ENCODE measurements at regions not wholly inside any gene's neighbourhood (a gene's known extent, or its start where the extent isn't known, plus 50 kb on each side); places are given as distances from the start of the nearest gene placed in this dataset.

DNA sequence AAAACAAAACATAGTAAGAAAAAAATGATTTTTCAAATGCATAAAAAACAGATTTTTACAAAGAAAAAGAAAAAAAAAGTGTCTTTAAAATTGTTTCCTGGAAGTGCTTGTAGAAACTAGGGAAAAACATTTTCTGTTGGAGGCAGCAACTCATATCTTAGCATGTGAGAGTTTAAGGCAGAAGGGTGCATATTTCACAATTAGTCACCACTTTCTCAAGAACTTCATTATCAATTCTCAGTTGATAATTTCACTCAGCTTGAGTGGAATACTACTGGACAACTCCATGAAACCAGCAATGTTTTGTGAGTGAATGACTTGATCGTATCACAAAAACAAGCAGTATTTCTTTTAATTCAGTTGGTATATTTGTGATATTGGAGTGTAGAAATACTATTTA is 508.3 kb upstream of the DAB2 start:
- Histone ChIP-seq H3K4me3 (replicated peaks in 1 of 4; ENCODE audit: control extremely low read depth in 1 of 4, insufficient read depth in 1 of 4, low read depth in 3 of 4, low read length in 4 of 4) (no peak overlapping the region), H3K4me2 (ENCODE audit: extremely low read depth, insufficient read depth, low read length) (no peak overlapping the region), H3K9me3 (ENCODE audit: control insufficient read depth, insufficient read depth, low read depth, low read length) (no peaks in the 10 kb centered on the region), H3K27me3 (ENCODE audit: control insufficient read depth, insufficient read depth, low read length) (no peaks in the 10 kb centered on the region), H3K36me3 (ENCODE audit: control insufficient read depth, insufficient read depth, low read length) (no peaks in the 10 kb centered on the region), H3K9ac (ENCODE audit: insufficient read depth, low read length) (no peak overlapping the region), H2AFZ (ENCODE audit: low read length) (no peak overlapping the region), H3K4me1 (ENCODE audit: control insufficient read depth, extremely low read depth, insufficient read depth, low read length) (no peaks in the 10 kb centered on the region), H3K79me2 (ENCODE audit: control insufficient read depth, insufficient read depth, low read length) (no peaks in the 10 kb centered on the region), H3K27ac (ENCODE audit: insufficient read depth, low read length) (no peak overlapping the region), H4K20me1 (ENCODE audit: control insufficient read depth, extremely low read depth, insufficient read depth, low read length) (no peaks in the 10 kb centered on the region)
- no peak for DNase-seq (ENCODE audit: low read depth in 2 of 2)
- TF ChIP-seq EZH2 (IDR thresholded peaks at IDR 0.05; ENCODE audit: low read length, missing control alignments): no peak
- TF ChIP-seq, protein P1, sequence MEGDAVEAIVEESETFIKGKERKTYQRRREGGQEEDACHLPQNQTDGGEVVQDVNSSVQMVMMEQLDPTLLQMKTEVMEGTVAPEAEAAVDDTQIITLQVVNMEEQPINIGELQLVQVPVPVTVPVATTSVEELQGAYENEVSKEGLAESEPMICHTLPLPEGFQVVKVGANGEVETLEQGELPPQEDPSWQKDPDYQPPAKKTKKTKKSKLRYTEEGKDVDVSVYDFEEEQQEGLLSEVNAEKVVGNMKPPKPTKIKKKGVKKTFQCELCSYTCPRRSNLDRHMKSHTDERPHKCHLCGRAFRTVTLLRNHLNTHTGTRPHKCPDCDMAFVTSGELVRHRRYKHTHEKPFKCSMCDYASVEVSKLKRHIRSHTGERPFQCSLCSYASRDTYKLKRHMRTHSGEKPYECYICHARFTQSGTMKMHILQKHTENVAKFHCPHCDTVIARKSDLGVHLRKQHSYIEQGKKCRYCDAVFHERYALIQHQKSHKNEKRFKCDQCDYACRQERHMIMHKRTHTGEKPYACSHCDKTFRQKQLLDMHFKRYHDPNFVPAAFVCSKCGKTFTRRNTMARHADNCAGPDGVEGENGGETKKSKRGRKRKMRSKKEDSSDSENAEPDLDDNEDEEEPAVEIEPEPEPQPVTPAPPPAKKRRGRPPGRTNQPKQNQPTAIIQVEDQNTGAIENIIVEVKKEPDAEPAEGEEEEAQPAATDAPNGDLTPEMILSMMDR (conservative IDR thresholded peaks at IDR 0.05 in 1 of 2, IDR thresholded peaks at IDR 0.05 in 1 of 2; ENCODE audit: low read depth in 1 of 2, low read length in 2 of 2): no peak

DNA sequence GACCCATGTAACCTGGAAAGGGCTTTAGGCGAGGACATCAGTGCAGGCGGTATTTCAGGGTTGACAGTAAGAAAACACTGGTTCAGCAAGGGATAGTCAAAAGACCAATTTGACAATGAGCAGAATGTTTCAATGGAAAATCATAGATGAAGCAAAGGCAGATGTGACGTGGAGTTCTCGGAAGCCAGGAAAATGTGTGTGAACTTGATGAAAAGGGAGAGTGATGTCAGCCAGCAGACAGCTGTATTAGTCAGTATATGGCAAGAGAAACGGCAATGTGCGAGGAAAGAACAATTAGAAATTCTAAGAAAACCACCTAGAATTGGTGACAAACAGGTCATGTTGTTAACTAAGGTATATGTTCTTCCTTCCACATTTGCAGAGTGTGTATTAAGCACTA is 503.9 kb upstream of the DAB2 start:
- Histone ChIP-seq H4K20me1 (ENCODE audit: control insufficient read depth, extremely low read depth, insufficient read depth, low read length) (no peaks in the 10 kb centered on the region), H3K27me3 (ENCODE audit: control insufficient read depth, insufficient read depth, low read length) (no peaks in the 10 kb centered on the region), H3K9me3 (ENCODE audit: control insufficient read depth, insufficient read depth, low read depth, low read length) (no peaks in the 10 kb centered on the region), H3K9ac (ENCODE audit: insufficient read depth, low read length) (no peak overlapping the region), H3K27ac (ENCODE audit: insufficient read depth, low read length) (no peak overlapping the region), H3K4me1 (ENCODE audit: control insufficient read depth, extremely low read depth, insufficient read depth, low read length) (no peaks in the 10 kb centered on the region), H3K36me3 (ENCODE audit: control insufficient read depth, insufficient read depth, low read length) (no peaks in the 10 kb centered on the region), H3K79me2 (ENCODE audit: control insufficient read depth, insufficient read depth, low read length) (no peaks in the 10 kb centered on the region), H3K4me2 (ENCODE audit: extremely low read depth, insufficient read depth, low read length) (no peak overlapping the region), H3K4me3 (replicated peaks in 1 of 4; ENCODE audit: control extremely low read depth in 1 of 4, insufficient read depth in 1 of 4, low read depth in 3 of 4, low read length in 4 of 4) (no peak overlapping the region), H2AFZ (ENCODE audit: low read length) (no peak overlapping the region)
- TF ChIP-seq, protein P1 (conservative IDR thresholded peaks at IDR 0.05 in 1 of 2, IDR thresholded peaks at IDR 0.05 in 1 of 2; ENCODE audit: low read depth in 1 of 2, low read length in 2 of 2): no peak
- no peak for TF ChIP-seq EZH2 (IDR thresholded peaks at IDR 0.05; ENCODE audit: low read length, missing control alignments)
- no peak for DNase-seq (ENCODE audit: low read depth in 2 of 2)

DNA sequence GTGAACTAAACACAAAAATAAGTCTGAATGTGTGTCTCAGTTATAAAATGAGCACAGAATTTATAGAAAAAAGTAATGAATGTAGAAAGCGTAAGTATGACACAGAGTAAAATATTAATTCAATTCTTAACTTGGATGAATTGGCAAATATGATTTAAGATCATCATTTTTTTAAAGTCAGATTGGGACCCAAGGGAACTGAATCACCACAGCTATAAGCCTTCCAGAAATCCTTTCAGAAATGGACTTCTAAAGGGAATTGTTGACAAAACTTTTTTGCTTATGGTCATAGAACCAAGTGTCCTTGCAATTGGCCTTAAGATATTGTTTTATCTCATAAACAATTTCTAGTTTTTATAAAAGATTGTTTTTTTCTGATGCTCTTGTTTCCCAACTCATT is 495.1 kb upstream of the DAB2 start:
- no peak for DNase-seq (ENCODE audit: low read depth in 2 of 2)
- no peaks in the 10 kb centered on the region for H3K36me3 ChIP-seq (ENCODE audit: control insufficient read depth, insufficient read depth, low read length)
- no peak overlapping the region for H3K4me2 ChIP-seq (ENCODE audit: extremely low read depth, insufficient read depth, low read length)
- H3K4me3 ChIP-seq (replicated peaks in 1 of 4; ENCODE audit: control extremely low read depth in 1 of 4, insufficient read depth in 1 of 4, low read depth in 3 of 4, low read length in 4 of 4): no peak overlapping the region
- no peaks in the 10 kb centered on the region for H3K4me1 ChIP-seq (ENCODE audit: control insufficient read depth, extremely low read depth, insufficient read depth, low read length)
- no peaks in the 10 kb centered on the region for H3K79me2 ChIP-seq (ENCODE audit: control insufficient read depth, insufficient read depth, low read length)
- H2AFZ ChIP-seq (ENCODE audit: low read length): no peak overlapping the region
- TF ChIP-seq EZH2 (IDR thresholded peaks at IDR 0.05; ENCODE audit: low read length, missing control alignments): no peak
- TF ChIP-seq, protein P1 (conservative IDR thresholded peaks at IDR 0.05 in 1 of 2, IDR thresholded peaks at IDR 0.05 in 1 of 2; ENCODE audit: low read depth in 1 of 2, low read length in 2 of 2): no peak
- H3K9me3 ChIP-seq (ENCODE audit: control insufficient read depth, insufficient read depth, low read depth, low read length): no peaks in the 10 kb centered on the region
- no peak overlapping the region for H3K9ac ChIP-seq (ENCODE audit: insufficient read depth, low read length)
- no peaks in the 10 kb centered on the region for H3K27me3 ChIP-seq (ENCODE audit: control insufficient read depth, insufficient read depth, low read length)
- H4K20me1 ChIP-seq (ENCODE audit: control insufficient read depth, extremely low read depth, insufficient read depth, low read length): no peaks in the 10 kb centered on the region
- no peak overlapping the region for H3K27ac ChIP-seq (ENCODE audit: insufficient read depth, low read length)

Data from fibroblast of lung (primary cell).